Body of pancreas (tissue), 4 donors: ENCODE measurements at regions not wholly inside any gene's neighbourhood (a gene's known extent, or its start where the extent isn't known, plus 50 kb on each side); places are given as distances from the start of the nearest gene placed in this dataset.
"Not testable (repeated sequence)": the region's sequence is repeated elsewhere in the genome, so short reads cannot be mapped to it uniquely, and the experiment has no call there.

Experiments
- CTCF ChIP-seq, 7 experiments: fragments of 450-650 bp in 4 of 7; fragments of 200-600 bp in 3 of 7; sonication (generic) in 3 of 7; IDR thresholded peaks; one replicate each; pipeline ENCODE4 v1.5.1; 2016 to 2019; ENCODE audit warnings: antibody characterized with exemption in 7 of 7
- POLR2A ChIP-seq, 3 donors: fragments of 450-650 bp; IDR thresholded peaks; one replicate each; pipeline ENCODE4 v1.6.1; 2016; ENCODE audit warnings: antibody characterized with exemption in 3 of 3, mild to moderate bottlenecking in 2 of 3

- not testable (repeated sequence) for TF ChIP-seq CTCF, POLR2A (IDR thresholded peaks at IDR 0.05)
Measured at GRCh38 chr5:7307709-7308108, 88.2 kb upstream of the ADCY2 start.
